Vagina (tissue), 2 donors: ENCODE measurements at regions not wholly inside any gene's neighbourhood (a gene's known extent, or its start where the extent isn't known, plus 50 kb on each side); places are given as distances from the start of the nearest gene placed in this dataset.

Source experiments
- DNase-seq, 2 donors: peaks; one replicate each; pipeline ENCODE4 v3.0.0-alpha.2; 2017; ENCODE audit errors: extremely low spot score in 2 of 2
- H3K27ac ChIP-seq: fragments of 200-600 bp; sonication (generic); one replicate; pipeline ENCODE4 v1.5.1; 2019
- H3K27me3 ChIP-seq: fragments of 200-600 bp; sonication (generic); one replicate; pipeline ENCODE4 v1.5.1; 2019
- H3K36me3 ChIP-seq, 2 donors: fragments of 200-600 bp; sonication (generic); one replicate each; pipeline ENCODE4 v1.5.1; 2017 to 2019
- H3K4me1 ChIP-seq: fragments of 200-600 bp; sonication (generic); one replicate; pipeline ENCODE4 v1.5.1; 2019
- H3K4me3 ChIP-seq, 2 donors: fragments of 200-600 bp; sonication (generic); 1 replicate in 1 of 2; 2 replicates in 1 of 2; pipeline ENCODE4 v1.5.1; 2016 to 2019
- H3K9me3 ChIP-seq: fragments of 200-600 bp; sonication (generic); one replicate; pipeline ENCODE4 v1.5.1; 2019
- CTCF ChIP-seq, 3 experiments: fragments of 450-650 bp in 2 of 3; fragments of 200-600 bp in 1 of 3; sonication (generic) in 1 of 3; IDR thresholded peaks; one replicate each; pipeline ENCODE4 v1.5.1; 2017 to 2019; ENCODE audit warnings: antibody characterized with exemption in 3 of 3, mild to moderate bottlenecking in 2 of 3, moderate library complexity in 2 of 3
- POLR2A ChIP-seq, 2 donors: fragments of 450-650 bp; IDR thresholded peaks; one replicate each; pipeline ENCODE4 v1.6.1; 2017; ENCODE audit warnings: antibody characterized with exemption in 2 of 2, mild to moderate bottlenecking in 2 of 2, moderate library complexity in 2 of 2
- POLR2AphosphoS5 ChIP-seq, 2 donors: sonication (generic); formaldehyde crosslinking; IDR thresholded peaks; one replicate each; pipeline ENCODE4 v1.9.0; 2017; ENCODE audit warnings: antibody characterized with exemption in 2 of 2, mild to moderate bottlenecking in 2 of 2, low read depth in 1 of 2; ENCODE audit not compliant: insufficient read depth in 1 of 2
- intact Hi-C: fragments of 100-400 bp; cut with DNase I; formaldehyde crosslinking; loops from one replicate; pipeline ENCODE4 v1.15.1; 2023

- Histone ChIP-seq H3K9me3 (no peaks in the 10 kb centered on the region), H3K4me3 (no peak overlapping the region), H3K27me3 (no peaks in the 10 kb centered on the region), H3K36me3 (no peaks in the 10 kb centered on the region), H3K27ac (no peak overlapping the region), H3K4me1 (peaks cover 7% of the 10 kb centered on the region)
- intact Hi-C loops: loop anchor here (10.0 kb wide), 1 partner anchor 54 kb away; no protein-coding TSS in a partner anchor
- no peak for TF ChIP-seq POLR2AphosphoS5 (IDR thresholded peaks at IDR 0.05; ENCODE audit: insufficient read depth in 1 of 2, low read depth in 1 of 2)
- no peak for TF ChIP-seq CTCF (IDR thresholded peaks at IDR 0.05)
- no peak for TF ChIP-seq POLR2A (IDR thresholded peaks at IDR 0.05)
- DNase-seq: peak in 1 of 2 donors; percentile 32
These were observed 74.1 kb downstream of the ADM start for GRCh38 chr11:10379022-10379421.

GRCh38 chr11:10379426-10379825, 74.6 kb downstream of the ADM start:
- H3K4me3 ChIP-seq: no peak overlapping the region
- H3K4me1 ChIP-seq: peaks cover 7% of the 10 kb centered on the region
- TF ChIP-seq POLR2AphosphoS5 (IDR thresholded peaks at IDR 0.05; ENCODE audit: insufficient read depth in 1 of 2, low read depth in 1 of 2) (no peak), POLR2A (IDR thresholded peaks at IDR 0.05) (no peak), CTCF (IDR thresholded peaks at IDR 0.05) (no peak)
- no peak overlapping the region for H3K27ac ChIP-seq
- no peaks in the 10 kb centered on the region for H3K9me3 ChIP-seq
- no peaks in the 10 kb centered on the region for H3K36me3 ChIP-seq
- no peaks in the 10 kb centered on the region for H3K27me3 ChIP-seq
- intact Hi-C loops: loop anchor here (10.0 kb wide), 1 partner anchor 55 kb away; no protein-coding TSS in a partner anchor
- no peak for DNase-seq

GRCh38 chr11:10379871-10380568, 75.0 kb upstream of the AMPD3 start:
- intact Hi-C loops: loop anchor here (10.0 kb wide), 1 partner anchor 55 kb away; no protein-coding TSS in a partner anchor
- no peaks in the 10 kb centered on the region for H3K36me3 ChIP-seq
- DNase-seq: peak; percentile 55 to 69
- H3K4me1 ChIP-seq: peaks cover 7% of the 10 kb centered on the region
- H3K9me3 ChIP-seq: no peaks in the 10 kb centered on the region
- TF ChIP-seq CTCF (IDR thresholded peaks at IDR 0.05): no peak
- H3K27ac ChIP-seq: no peak overlapping the region
- no peaks in the 10 kb centered on the region for H3K27me3 ChIP-seq
- H3K4me3 ChIP-seq: no peak overlapping the region

GRCh38 chr11:10380921-10381320, 74.1 kb upstream of the AMPD3 start:
- no peak overlapping the region for H3K27ac ChIP-seq
- peaks cover 9% of the 10 kb centered on the region for H3K4me1 ChIP-seq
- H3K4me3 ChIP-seq: no peak overlapping the region
- intact Hi-C loops: no loop called here
- H3K27me3 ChIP-seq: no peaks in the 10 kb centered on the region
- no peaks in the 10 kb centered on the region for H3K9me3 ChIP-seq
- H3K36me3 ChIP-seq: no peaks in the 10 kb centered on the region
- no peak for TF ChIP-seq CTCF (IDR thresholded peaks at IDR 0.05)
- TF ChIP-seq POLR2AphosphoS5 (IDR thresholded peaks at IDR 0.05; ENCODE audit: insufficient read depth in 1 of 2, low read depth in 1 of 2): no peak
- no peak for TF ChIP-seq POLR2A (IDR thresholded peaks at IDR 0.05)
- DNase-seq: peak in 1 of 2 donors; percentile 64

GRCh38 chr11:10381736-10382135, 73.3 kb upstream of the AMPD3 start:
- no peak for DNase-seq
- intact Hi-C loops: no loop called here
- no peaks in the 10 kb centered on the region for H3K27me3 ChIP-seq
- no peak overlapping the region for H3K4me3 ChIP-seq
- H3K9me3 ChIP-seq: no peaks in the 10 kb centered on the region
- TF ChIP-seq POLR2AphosphoS5 (IDR thresholded peaks at IDR 0.05; ENCODE audit: insufficient read depth in 1 of 2, low read depth in 1 of 2): no peak
- TF ChIP-seq POLR2A (IDR thresholded peaks at IDR 0.05): no peak
- TF ChIP-seq CTCF (IDR thresholded peaks at IDR 0.05): no peak
- H3K4me1 ChIP-seq: peaks cover 18% of the 10 kb centered on the region
- no peak overlapping the region for H3K27ac ChIP-seq
- H3K36me3 ChIP-seq: no peaks in the 10 kb centered on the region
